COLO668 (cell line): ENCODE measurements at regions not wholly inside any gene's neighbourhood (a gene's known extent, or its start where the extent isn't known, plus 50 kb on each side); places are given as distances from the start of the nearest gene placed in this dataset.
"Not testable (repeated sequence)": the region's sequence is repeated elsewhere in the genome, so short reads cannot be mapped to it uniquely, and the experiment has no call there.

ENCODE experiments used
- DNase-seq: peaks from one replicate; lab custom pipeline; 2025; ENCODE audit not compliant: unreplicated experiment; lab: John Stamatoyannopoulos, UW

DNA sequence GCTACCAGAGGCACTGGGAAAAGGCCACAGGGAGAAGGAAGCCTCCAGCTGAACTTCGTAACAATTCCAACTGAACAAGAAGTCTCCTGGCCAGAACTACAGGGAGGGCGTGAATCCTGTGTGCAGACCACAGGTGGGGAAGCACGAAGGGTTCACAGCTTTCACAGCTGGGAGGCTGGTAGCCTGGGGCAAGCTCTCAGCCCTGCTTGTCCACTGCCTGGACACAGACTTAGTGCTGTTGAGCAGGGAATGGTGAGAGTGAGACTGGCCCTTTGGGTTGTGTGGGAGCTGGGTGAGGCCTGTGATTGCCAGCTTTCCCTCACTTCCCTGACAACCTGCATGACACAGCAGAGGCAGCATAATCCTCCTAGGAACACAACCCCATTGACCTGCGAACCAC lies 52.1 kb upstream of the TMEM45B start:
- DNase-seq = not testable (repeated sequence)

DNA sequence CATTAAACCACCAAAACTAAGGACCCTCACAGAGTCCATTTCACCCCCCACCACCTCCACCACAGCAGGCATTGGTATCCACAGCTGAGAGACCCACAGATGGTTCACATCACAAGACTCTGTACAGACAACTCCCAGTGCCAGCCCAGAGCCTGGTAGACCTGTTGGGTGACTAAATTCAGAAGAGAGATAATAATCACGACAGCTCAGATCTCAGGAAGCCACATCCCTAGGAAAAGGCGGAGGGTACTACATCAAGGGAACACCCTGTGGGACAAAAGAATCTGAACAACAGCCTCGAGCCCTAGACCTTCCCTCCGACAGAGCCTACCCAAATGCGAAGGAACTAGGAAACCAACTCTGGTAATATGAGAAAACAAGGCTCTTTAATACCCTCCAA lies 51.4 kb upstream of the TMEM45B start:
- DNase-seq = not testable (repeated sequence)
